Uterus (tissue), 3 donors: ENCODE measurements at regions not wholly inside any gene's neighbourhood (a gene's known extent, or its start where the extent isn't known, plus 50 kb on each side); places are given as distances from the start of the nearest gene placed in this dataset.

ENCODE experiments used
- DNase-seq, 2 donors: peaks; one replicate each; pipeline ENCODE4 v3.0.0-alpha.2; 2019 to 2020
- H3K27ac ChIP-seq, 2 donors: fragments of 200-600 bp; sonication (generic); 1 replicate in 1 of 2; 2 replicates in 1 of 2; pipeline ENCODE4 v1.5.1; 2016 to 2018
- H3K27me3 ChIP-seq, 2 donors: fragments of 200-600 bp; sonication (generic); one replicate each; pipeline ENCODE4 v1.5.1; 2018 to 2019; ENCODE audit warnings: control low read depth in 1 of 2
- H3K36me3 ChIP-seq, 2 donors: fragments of 200-600 bp; sonication (generic); one replicate each; pipeline ENCODE4 v1.5.1; 2019; ENCODE audit warnings: control low read depth in 1 of 2
- H3K4me1 ChIP-seq, 2 donors: fragments of 200-600 bp; sonication (generic); one replicate each; pipeline ENCODE4 v1.5.1; 2018 to 2019; ENCODE audit warnings: control low read depth in 1 of 2
- H3K4me3 ChIP-seq, 2 donors: fragments of 200-600 bp; sonication (generic); 1 replicate in 1 of 2; 2 replicates in 1 of 2; pipeline ENCODE4 v1.5.1; 2018 to 2019; ENCODE audit warnings: mild to moderate bottlenecking in 1 of 2
- H3K9me3 ChIP-seq, 2 donors: fragments of 200-600 bp; sonication (generic); one replicate each; pipeline ENCODE4 v1.5.1; 2019; ENCODE audit warnings: control low read depth in 1 of 2
- POLR2A ChIP-seq, 2 donors: fragments of 450-650 bp; IDR thresholded peaks; one replicate each; pipeline ENCODE4 v1.6.1; 2016; ENCODE audit warnings: antibody characterized with exemption in 2 of 2, mild to moderate bottlenecking in 1 of 2, moderate library complexity in 1 of 2
- intact Hi-C: fragments of 100-400 bp; cut with DNase I; formaldehyde crosslinking; loops from one replicate; pipeline ENCODE4 v1.15.1; 2023; ENCODE audit warnings: low total_unique reads
- TF ChIP-seq, protein P1 (sequence below), 4 experiments: fragments of 200-600 bp in 2 of 4; fragments of 450-650 bp in 2 of 4; sonication (generic) in 2 of 4; IDR thresholded peaks; one replicate each; pipeline ENCODE4 v1.5.1; 2016 to 2019; ENCODE audit warnings: antibody characterized with exemption in 4 of 4, mild to moderate bottlenecking in 2 of 4, moderate library complexity in 1 of 4
- donor health status: DM: yes; HTN: yes; CAD: no.

DNA sequence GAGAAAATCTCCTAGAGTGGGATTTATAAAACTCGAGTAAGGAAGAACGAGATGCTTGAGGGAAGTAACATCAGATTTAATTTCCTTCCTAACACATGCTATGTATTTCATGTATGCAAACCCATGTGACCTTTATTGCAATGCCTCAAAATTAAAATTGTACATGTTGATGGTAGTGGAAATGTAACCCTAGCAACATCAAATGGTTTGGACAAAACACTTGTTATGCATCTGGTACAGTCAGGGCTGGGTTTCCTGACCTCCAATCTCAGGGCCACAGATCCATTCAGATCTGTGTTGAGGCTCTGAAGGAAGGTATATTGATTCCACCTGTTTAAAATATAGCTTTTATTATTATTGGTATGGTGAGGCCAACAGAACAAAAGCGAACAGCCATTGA lies 246.0 kb downstream of the WNT5A start:
- Histone ChIP-seq H3K4me1 (no peaks in the 10 kb centered on the region), H3K27me3 (no peaks in the 10 kb centered on the region), H3K27ac (no peak overlapping the region), H3K9me3 (no peaks in the 10 kb centered on the region), H3K36me3 (no peaks in the 10 kb centered on the region), H3K4me3 (no peak overlapping the region)
- intact Hi-C loops = no loop called here
- no peak for TF ChIP-seq POLR2A (IDR thresholded peaks at IDR 0.05)
- TF ChIP-seq, protein P1, sequence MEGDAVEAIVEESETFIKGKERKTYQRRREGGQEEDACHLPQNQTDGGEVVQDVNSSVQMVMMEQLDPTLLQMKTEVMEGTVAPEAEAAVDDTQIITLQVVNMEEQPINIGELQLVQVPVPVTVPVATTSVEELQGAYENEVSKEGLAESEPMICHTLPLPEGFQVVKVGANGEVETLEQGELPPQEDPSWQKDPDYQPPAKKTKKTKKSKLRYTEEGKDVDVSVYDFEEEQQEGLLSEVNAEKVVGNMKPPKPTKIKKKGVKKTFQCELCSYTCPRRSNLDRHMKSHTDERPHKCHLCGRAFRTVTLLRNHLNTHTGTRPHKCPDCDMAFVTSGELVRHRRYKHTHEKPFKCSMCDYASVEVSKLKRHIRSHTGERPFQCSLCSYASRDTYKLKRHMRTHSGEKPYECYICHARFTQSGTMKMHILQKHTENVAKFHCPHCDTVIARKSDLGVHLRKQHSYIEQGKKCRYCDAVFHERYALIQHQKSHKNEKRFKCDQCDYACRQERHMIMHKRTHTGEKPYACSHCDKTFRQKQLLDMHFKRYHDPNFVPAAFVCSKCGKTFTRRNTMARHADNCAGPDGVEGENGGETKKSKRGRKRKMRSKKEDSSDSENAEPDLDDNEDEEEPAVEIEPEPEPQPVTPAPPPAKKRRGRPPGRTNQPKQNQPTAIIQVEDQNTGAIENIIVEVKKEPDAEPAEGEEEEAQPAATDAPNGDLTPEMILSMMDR (IDR thresholded peaks at IDR 0.05) = no peak
- no peak for DNase-seq

DNA sequence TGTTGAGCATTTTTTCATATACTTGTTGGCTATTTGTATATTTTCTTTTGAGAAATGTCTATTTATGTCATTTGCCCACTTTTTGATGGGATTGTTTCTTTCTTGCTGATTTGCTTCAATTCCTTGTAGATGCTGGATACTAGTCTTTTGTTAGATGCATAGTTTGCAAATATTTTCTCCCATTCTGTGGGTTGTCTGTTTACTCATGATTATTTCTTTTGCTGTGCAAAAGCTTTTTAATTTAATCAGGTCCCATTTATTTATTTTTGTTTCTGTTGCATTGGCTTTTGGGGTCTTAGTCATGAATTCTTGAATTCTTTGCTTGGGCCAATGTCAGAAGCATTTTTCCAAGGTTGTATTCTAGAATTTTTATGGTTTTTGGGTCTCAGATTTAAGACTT lies 251.7 kb downstream of the WNT5A start:
- H3K9me3 ChIP-seq = no peaks in the 10 kb centered on the region
- H3K27ac ChIP-seq = no peak overlapping the region
- no peaks in the 10 kb centered on the region for H3K36me3 ChIP-seq
- intact Hi-C loops = no loop called here
- no peaks in the 10 kb centered on the region for H3K4me1 ChIP-seq
- DNase-seq = no peak
- no peak for TF ChIP-seq POLR2A (IDR thresholded peaks at IDR 0.05)
- TF ChIP-seq, protein P1 (IDR thresholded peaks at IDR 0.05) = no peak
- no peaks in the 10 kb centered on the region for H3K27me3 ChIP-seq
- H3K4me3 ChIP-seq = no peak overlapping the region

DNA sequence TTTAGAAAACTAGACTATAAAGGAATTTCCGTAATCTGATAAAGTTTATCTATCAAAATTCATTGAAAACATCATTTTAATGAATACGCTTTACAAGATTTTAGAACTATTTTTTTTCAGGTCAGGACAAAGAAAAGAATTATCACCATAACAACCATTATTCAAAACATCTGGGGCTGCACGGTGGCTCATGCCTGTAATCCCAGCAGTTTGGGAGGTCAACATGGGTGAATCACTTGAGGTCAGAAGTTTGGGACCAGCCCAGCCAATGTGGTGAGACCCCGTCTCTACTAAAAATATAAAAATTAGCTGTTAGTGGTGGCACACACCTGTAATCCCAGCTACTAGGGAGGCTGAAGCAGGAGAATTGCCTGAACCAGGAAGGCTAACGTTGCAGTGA lies 260.4 kb downstream of the WNT5A start:
- no peaks in the 10 kb centered on the region for H3K27me3 ChIP-seq
- no peaks in the 10 kb centered on the region for H3K4me1 ChIP-seq
- H3K27ac ChIP-seq = no peak overlapping the region
- no peak for DNase-seq
- TF ChIP-seq POLR2A (IDR thresholded peaks at IDR 0.05) = no peak
- TF ChIP-seq, protein P1 (IDR thresholded peaks at IDR 0.05) = no peak
- H3K36me3 ChIP-seq = no peaks in the 10 kb centered on the region
- H3K4me3 ChIP-seq = no peak overlapping the region
- H3K9me3 ChIP-seq = no peaks in the 10 kb centered on the region
- intact Hi-C loops = no loop called here

DNA sequence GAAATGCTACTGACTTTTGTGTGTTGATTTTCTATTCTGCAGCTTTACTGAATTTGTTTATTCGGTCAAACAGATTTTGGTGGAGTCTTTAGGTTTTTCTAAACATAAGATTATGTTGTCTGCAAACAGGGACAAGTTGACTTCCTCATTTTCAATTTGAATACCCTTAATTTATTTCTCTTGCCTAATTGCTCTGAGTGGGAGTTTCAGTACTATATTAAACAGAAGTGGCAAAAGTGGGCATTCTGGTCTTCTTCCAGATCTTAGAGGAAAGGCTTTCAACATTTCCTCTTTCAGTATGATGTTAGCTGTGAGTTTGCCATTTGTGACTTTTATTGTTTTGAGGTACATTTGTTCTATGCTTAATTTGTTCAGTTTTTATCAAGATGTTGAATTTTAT lies 268.5 kb downstream of the WNT5A start:
- H3K4me1 ChIP-seq = no peaks in the 10 kb centered on the region
- no peaks in the 10 kb centered on the region for H3K9me3 ChIP-seq
- intact Hi-C loops = no loop called here
- no peaks in the 10 kb centered on the region for H3K27me3 ChIP-seq
- TF ChIP-seq, protein P1 (IDR thresholded peaks at IDR 0.05) = no peak
- TF ChIP-seq POLR2A (IDR thresholded peaks at IDR 0.05) = no peak
- no peak overlapping the region for H3K27ac ChIP-seq
- H3K36me3 ChIP-seq = no peaks in the 10 kb centered on the region
- DNase-seq = no peak
- no peak overlapping the region for H3K4me3 ChIP-seq

DNA sequence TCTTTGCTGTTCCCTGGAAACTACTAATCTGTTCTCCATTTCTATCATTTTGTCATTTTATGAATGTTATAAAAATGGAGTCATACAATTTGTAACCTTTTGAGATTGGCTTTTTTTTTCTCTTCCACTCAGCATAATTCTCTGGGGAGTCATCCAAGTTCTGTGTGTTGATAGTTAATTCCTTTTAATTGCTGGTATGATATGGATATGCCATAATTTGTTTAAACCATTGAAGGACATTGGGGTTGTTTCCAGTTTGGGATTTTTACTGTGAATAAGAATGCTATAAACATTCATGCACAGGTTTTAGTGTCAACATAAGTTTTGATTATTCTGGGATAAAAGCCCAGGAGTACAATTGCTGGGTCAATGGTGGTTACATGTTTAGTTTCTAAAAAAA lies 279.4 kb downstream of the WNT5A start:
- no peak overlapping the region for H3K4me3 ChIP-seq
- TF ChIP-seq, protein P1 (IDR thresholded peaks at IDR 0.05) = no peak
- TF ChIP-seq POLR2A (IDR thresholded peaks at IDR 0.05) = no peak
- intact Hi-C loops = no loop called here
- no peak for DNase-seq
- no peaks in the 10 kb centered on the region for H3K27me3 ChIP-seq
- H3K27ac ChIP-seq = no peak overlapping the region
- no peaks in the 10 kb centered on the region for H3K4me1 ChIP-seq
- no peaks in the 10 kb centered on the region for H3K36me3 ChIP-seq
- H3K9me3 ChIP-seq = no peaks in the 10 kb centered on the region
